ENCODE measurements at regions not wholly inside any gene's neighbourhood (a gene's known extent, or its start where the extent isn't known, plus 50 kb on each side); places are given as distances from the start of the nearest gene placed in this dataset.

DNA sequence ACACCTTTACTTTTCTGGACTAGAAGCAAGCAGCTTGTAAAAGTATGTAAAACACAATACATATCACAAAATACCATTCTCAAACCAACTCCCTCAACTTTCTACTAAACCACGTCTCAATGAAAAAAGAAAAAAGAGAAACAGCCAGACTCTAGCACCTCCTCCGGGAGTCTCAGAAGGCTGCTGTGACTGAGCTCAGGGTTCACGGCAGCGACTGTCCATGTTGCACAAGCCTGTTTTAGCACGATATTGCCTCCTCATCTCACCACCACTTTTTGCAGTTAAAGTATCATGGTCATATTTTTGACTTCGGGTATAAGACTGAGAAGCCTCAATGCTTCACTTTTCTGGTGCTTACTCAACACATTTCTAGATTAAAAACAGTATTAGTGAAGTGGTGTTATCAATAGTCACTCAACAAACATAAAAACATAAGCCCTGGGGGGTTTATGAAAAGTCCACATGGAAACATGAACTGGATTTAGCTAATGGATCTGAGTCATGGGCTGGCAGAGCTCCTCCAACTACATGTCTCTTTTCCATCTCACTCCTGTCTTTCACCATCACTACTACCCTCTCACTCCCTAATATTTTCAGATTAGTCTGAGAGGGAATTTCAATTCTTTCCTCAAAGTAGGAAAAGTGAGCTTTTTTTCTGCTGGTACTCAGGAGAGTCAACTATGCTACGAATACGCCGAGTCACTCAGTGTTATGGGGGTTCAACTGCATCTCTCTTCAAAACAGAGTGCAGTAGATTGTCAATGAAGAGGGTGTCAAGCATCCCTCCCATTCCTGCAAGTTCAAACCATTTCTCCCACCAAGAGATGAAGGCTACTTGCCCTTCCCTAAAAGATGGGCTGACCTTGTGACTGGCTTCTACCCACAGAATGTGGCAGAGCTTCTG, 113.7 kb downstream of the OSR1 start:
- 64 to 76% methylated on average over 9 of the region's 9 CpGs for WGBS, 2 donors
- TF ChIP-seq EP300 (IDR thresholded peaks at IDR 0.05) (no peak), POLR2A (IDR thresholded peaks at IDR 0.05) (no peak)

DNA sequence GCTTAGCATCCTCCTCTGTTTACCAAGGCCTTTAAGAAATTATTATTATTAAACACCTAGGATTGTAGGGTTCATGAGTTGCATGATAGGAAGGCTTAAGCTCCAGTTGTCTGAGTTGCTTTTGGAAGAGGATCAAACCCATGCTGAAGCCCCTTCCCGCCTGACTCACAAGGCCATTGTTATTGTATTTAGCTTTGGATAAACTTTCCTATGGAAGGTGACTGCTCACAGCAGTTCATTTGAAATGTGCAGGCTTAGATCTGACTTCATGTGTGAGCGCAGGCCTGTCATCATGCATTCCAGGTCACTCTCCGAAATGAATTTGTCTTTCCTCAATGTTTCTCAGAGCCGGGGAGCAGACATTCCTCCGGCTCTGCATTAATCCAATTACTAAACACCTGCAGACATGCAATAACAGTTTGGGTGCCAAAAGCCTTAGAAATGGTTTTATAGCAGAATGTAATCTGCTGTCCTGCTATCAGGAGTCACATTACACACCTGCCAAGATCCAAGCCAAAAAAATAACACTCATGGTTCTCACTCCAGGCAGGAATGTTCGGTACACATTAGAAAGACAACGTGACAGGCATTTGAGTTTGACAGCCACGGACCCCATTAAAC, 119.9 kb downstream of the OSR1 start:
- no peaks in the 10 kb centered on the region for H3K36me3 ChIP-seq
- TF ChIP-seq, protein P1, sequence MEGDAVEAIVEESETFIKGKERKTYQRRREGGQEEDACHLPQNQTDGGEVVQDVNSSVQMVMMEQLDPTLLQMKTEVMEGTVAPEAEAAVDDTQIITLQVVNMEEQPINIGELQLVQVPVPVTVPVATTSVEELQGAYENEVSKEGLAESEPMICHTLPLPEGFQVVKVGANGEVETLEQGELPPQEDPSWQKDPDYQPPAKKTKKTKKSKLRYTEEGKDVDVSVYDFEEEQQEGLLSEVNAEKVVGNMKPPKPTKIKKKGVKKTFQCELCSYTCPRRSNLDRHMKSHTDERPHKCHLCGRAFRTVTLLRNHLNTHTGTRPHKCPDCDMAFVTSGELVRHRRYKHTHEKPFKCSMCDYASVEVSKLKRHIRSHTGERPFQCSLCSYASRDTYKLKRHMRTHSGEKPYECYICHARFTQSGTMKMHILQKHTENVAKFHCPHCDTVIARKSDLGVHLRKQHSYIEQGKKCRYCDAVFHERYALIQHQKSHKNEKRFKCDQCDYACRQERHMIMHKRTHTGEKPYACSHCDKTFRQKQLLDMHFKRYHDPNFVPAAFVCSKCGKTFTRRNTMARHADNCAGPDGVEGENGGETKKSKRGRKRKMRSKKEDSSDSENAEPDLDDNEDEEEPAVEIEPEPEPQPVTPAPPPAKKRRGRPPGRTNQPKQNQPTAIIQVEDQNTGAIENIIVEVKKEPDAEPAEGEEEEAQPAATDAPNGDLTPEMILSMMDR (IDR thresholded peaks at IDR 0.05), result no peak
- TF ChIP-seq POLR2A (IDR thresholded peaks at IDR 0.05) (no peak), EP300 (IDR thresholded peaks at IDR 0.05) (no peak)
- H3K27me3 ChIP-seq, result no peaks in the 10 kb centered on the region
- 86 to 91% methylated on average over 8 of the region's 8 CpGs for WGBS, 2 donors
- DNase-seq (ENCODE audit: low spot score in 2 of 2), result no peak
- H3K4me1 ChIP-seq, result peaks cover 0 to 14% (median 2%) of the 10 kb centered on the region in 4 donors
- H3K27ac ChIP-seq, result no peak overlapping the region
- H3K9me3 ChIP-seq, result no peaks in the 10 kb centered on the region
- no peak overlapping the region for H3K4me3 ChIP-seq

More for the DNA sequence above, 113.7 kb downstream of the OSR1 start:
- no peaks in the 10 kb centered on the region for H3K9me3 ChIP-seq
- no peaks in the 10 kb centered on the region for H3K27me3 ChIP-seq
- no peaks in the 10 kb centered on the region for H3K36me3 ChIP-seq
- no peak overlapping the region for H3K27ac ChIP-seq
- no peak for DNase-seq (ENCODE audit: low spot score in 2 of 2)
- no peaks in the 10 kb centered on the region for H3K4me1 ChIP-seq
- no peak overlapping the region for H3K4me3 ChIP-seq

DNA sequence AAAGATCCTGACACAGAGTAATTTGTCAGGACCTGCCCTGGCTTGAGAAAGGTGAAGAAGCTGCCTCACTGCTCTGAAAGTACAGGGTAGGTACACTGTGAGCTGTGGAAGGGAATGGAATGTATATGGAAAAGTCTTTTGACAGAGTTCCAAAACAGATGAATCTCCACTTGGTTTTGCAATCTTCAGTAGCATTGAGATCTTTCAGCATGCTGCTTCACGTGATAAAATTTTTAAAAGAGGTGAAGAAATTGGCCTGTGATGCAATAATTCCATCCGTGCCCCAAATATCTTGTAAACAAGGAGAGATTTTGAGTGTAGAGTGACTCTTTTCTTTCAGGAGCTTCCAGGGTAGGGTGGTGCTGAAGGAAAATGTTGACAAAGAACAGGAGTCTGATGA, 123.1 kb downstream of the OSR1 start:
- H3K4me1 ChIP-seq, result peaks cover 0 to 14% (median 2%) of the 10 kb centered on the region in 4 donors
- no peaks in the 10 kb centered on the region for H3K9me3 ChIP-seq
- H3K27me3 ChIP-seq, result no peaks in the 10 kb centered on the region
- H3K36me3 ChIP-seq, result no peaks in the 10 kb centered on the region
- no peak for TF ChIP-seq POLR2A (IDR thresholded peaks at IDR 0.05)
- TF ChIP-seq EP300 (IDR thresholded peaks at IDR 0.05), result peak; percentile 79 to 85
- TF ChIP-seq, protein P1 (IDR thresholded peaks at IDR 0.05), result no peak
- peak overlapping the region in 1 of 4 donors; percentile 62 for H3K27ac ChIP-seq
- peak in 1 of 2 donors; percentile 53 for DNase-seq (ENCODE audit: low spot score in 2 of 2)
- 18 to 23% methylated on average over 2 of the region's 2 CpGs for WGBS, 2 donors
- H3K4me3 ChIP-seq, result no peak overlapping the region

DNA sequence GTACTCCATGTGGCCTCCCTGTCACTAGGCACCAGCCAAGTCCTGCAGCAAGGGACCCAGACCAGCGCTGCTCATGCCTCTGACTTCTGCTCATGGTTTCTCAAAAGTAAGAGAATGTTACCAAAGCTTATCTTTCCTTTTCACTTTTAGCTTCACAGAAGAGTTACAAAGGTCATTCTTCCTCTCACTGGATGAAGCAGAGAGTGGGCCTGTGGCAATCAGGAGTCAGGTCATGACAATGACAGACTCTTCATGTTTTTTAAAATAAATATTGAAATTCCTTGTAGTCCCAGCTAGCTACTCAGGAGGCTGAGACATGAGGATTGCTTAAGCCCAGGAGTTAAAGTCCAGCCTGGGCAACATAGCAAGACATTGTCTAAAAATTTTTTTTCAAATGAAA, 126.1 kb downstream of the OSR1 start:
- DNase-seq (ENCODE audit: low spot score in 2 of 2), result no peak
- H3K4me3 ChIP-seq, result no peak overlapping the region
- TF ChIP-seq EP300 (IDR thresholded peaks at IDR 0.05) (no peak), POLR2A (IDR thresholded peaks at IDR 0.05) (no peak)
- TF ChIP-seq, protein P1 (IDR thresholded peaks at IDR 0.05), result no peak
- H3K27me3 ChIP-seq, result no peaks in the 10 kb centered on the region
- H3K27ac ChIP-seq, result no peak overlapping the region
- H3K9me3 ChIP-seq, result no peaks in the 10 kb centered on the region
- no peaks in the 10 kb centered on the region for H3K36me3 ChIP-seq
- WGBS, 2 donors, result 90 to 100% methylated on average over 1 of the region's 1 CpG
- peaks cover 0 to 14% (median 2%) of the 10 kb centered on the region in 4 donors for H3K4me1 ChIP-seq

- TF ChIP-seq POLR2A (IDR thresholded peaks at IDR 0.05), result no peak
- TF ChIP-seq EP300 (IDR thresholded peaks at IDR 0.05), result no peak
- TF ChIP-seq, protein P1 (IDR thresholded peaks at IDR 0.05), result no peak
- Histone ChIP-seq H3K36me3 (no peaks in the 10 kb centered on the region), H3K27ac (no peak overlapping the region), H3K27me3 (no peaks in the 10 kb centered on the region), H3K9me3 (no peaks in the 10 kb centered on the region), H3K4me3 (no peak overlapping the region), H3K4me1 (peaks cover 0 to 14% (median 2%) of the 10 kb centered on the region in 4 donors)
- 93 to 97% methylated on average over 2 of the region's 2 CpGs for WGBS, 2 donors
- no peak for DNase-seq (ENCODE audit: low spot score in 2 of 2)
Measured at GRCh38 chr2:19231625-19232024, 126.8 kb downstream of the OSR1 start.
